Muscle of leg (tissue), 3 donors: ENCODE measurements at regions not wholly inside any gene's neighbourhood (a gene's known extent, or its start where the extent isn't known, plus 50 kb on each side); places are given as distances from the start of the nearest gene placed in this dataset.
"Not testable (repeated sequence)": the region's sequence is repeated elsewhere in the genome, so short reads cannot be mapped to it uniquely, and the experiment has no call there.

Experiments
- DNase-seq: peaks from one replicate; pipeline ENCODE4 v3.0.0; 2013
- H3K27ac ChIP-seq: one replicate; pipeline ENCODE4 v1.5.1; 2013; ENCODE audit warnings: mild to moderate bottlenecking, low read length, control low read depth
- H3K27me3 ChIP-seq: one replicate; pipeline ENCODE4 v1.6.1; 2013; ENCODE audit warnings: low read length; ENCODE audit not compliant: control insufficient read depth, insufficient read depth
- H3K36me3 ChIP-seq: one replicate; pipeline ENCODE4 v1.6.1; 2013; ENCODE audit warnings: low read length; ENCODE audit not compliant: control insufficient read depth, insufficient read depth
- H3K4me1 ChIP-seq: one replicate; pipeline ENCODE4 v1.6.1; 2013; ENCODE audit warnings: low read length; ENCODE audit not compliant: control insufficient read depth, insufficient read depth
- H3K4me3 ChIP-seq: one replicate; pipeline ENCODE4 v1.5.1; 2013; ENCODE audit warnings: low read length, control low read depth
- H3K9me3 ChIP-seq: replicated peaks from 2 replicates; pipeline ENCODE4 v1.6.1; 2013; ENCODE audit warnings: low read depth, low read length; ENCODE audit not compliant: control insufficient read depth
- WGBS: methylation state at CpG from one replicate; pipeline ENCODE4 v1.1.5; 2013; ENCODE audit warnings: missing lambda C conversion rate; ENCODE audit not compliant: insufficient coverage; 5-methylcytosine and 5-hydroxymethylcytosine counted together

- not testable (repeated sequence) for H3K27ac ChIP-seq, H3K4me1 ChIP-seq, DNase-seq, H3K4me3 ChIP-seq, H3K9me3 ChIP-seq, H3K36me3 ChIP-seq, H3K27me3 ChIP-seq
- no CpG with 5 or more reads among the region's 4 CpGs for WGBS
Measured at GRCh38 chr15:84409357-84409756, 173.8 kb downstream of the GOLGA6L4 start.

GRCh38 chr15:84421513-84422181, 179.2 kb upstream of the ZSCAN2 start:
- H3K36me3 ChIP-seq, H3K4me1 ChIP-seq, DNase-seq, H3K9me3 ChIP-seq, H3K27me3 ChIP-seq, H3K27ac ChIP-seq: not testable (repeated sequence)
- WGBS = no CpG with 5 or more reads among the region's 55 CpGs
- peak overlapping the region; percentile 26 for H3K4me3 ChIP-seq

- H3K27ac ChIP-seq, H3K9me3 ChIP-seq, H3K4me3 ChIP-seq, H3K4me1 ChIP-seq, DNase-seq, H3K27me3 ChIP-seq, H3K36me3 ChIP-seq: not testable (repeated sequence)
- no CpG with 5 or more reads among the region's 7 CpGs for WGBS
Measured at GRCh38 chr15:84425327-84425726, 175.5 kb upstream of the ZSCAN2 start.

GRCh38 chr15:84473305-84473877, 127.4 kb upstream of the ZSCAN2 start:
- DNase-seq, H3K4me1 ChIP-seq, H3K36me3 ChIP-seq, H3K4me3 ChIP-seq, H3K9me3 ChIP-seq, H3K27me3 ChIP-seq, H3K27ac ChIP-seq: not testable (repeated sequence)
- WGBS = no CpG with 5 or more reads among the region's 26 CpGs

GRCh38 chr15:84476364-84477033, 124.3 kb upstream of the ZSCAN2 start:
- not testable (repeated sequence) for H3K4me3 ChIP-seq, H3K9me3 ChIP-seq, H3K27ac ChIP-seq, H3K36me3 ChIP-seq, H3K27me3 ChIP-seq, DNase-seq, H3K4me1 ChIP-seq
- WGBS = no CpG with 5 or more reads among the region's 14 CpGs

- H3K4me3 ChIP-seq, DNase-seq, H3K4me1 ChIP-seq, H3K27me3 ChIP-seq, H3K36me3 ChIP-seq, H3K27ac ChIP-seq, H3K9me3 ChIP-seq: not testable (repeated sequence)
- no CpG with 5 or more reads among the region's 8 CpGs for WGBS
Measured at GRCh38 chr15:84477550-84477949, 123.3 kb upstream of the ZSCAN2 start.

- not testable (repeated sequence) for H3K27ac ChIP-seq, H3K4me1 ChIP-seq, H3K9me3 ChIP-seq, H3K4me3 ChIP-seq, H3K36me3 ChIP-seq, DNase-seq, H3K27me3 ChIP-seq
- WGBS = no CpG with 5 or more reads among the region's 7 CpGs
Measured at GRCh38 chr15:84480174-84480681, 120.6 kb upstream of the ZSCAN2 start.

- not testable (repeated sequence) for DNase-seq, H3K9me3 ChIP-seq, H3K4me3 ChIP-seq, H3K36me3 ChIP-seq, H3K4me1 ChIP-seq, H3K27ac ChIP-seq, H3K27me3 ChIP-seq
- WGBS = no CpG with 5 or more reads among the region's 9 CpGs
Measured at GRCh38 chr15:84483859-84484258, 117.0 kb upstream of the ZSCAN2 start.

- not testable (repeated sequence) for H3K27me3 ChIP-seq, DNase-seq, H3K36me3 ChIP-seq, H3K27ac ChIP-seq, H3K4me1 ChIP-seq, H3K9me3 ChIP-seq
- WGBS = no CpG with 5 or more reads among the region's 60 CpGs
- H3K4me3 ChIP-seq = peak overlapping the region; percentile 36
Measured at GRCh38 chr15:84500165-84500889, 100.5 kb upstream of the ZSCAN2 start.

GRCh38 chr15:84503101-84503500, 97.7 kb upstream of the ZSCAN2 start:
- not testable (repeated sequence) for DNase-seq, H3K4me1 ChIP-seq, H3K27ac ChIP-seq, H3K4me3 ChIP-seq, H3K27me3 ChIP-seq, H3K9me3 ChIP-seq, H3K36me3 ChIP-seq
- no CpG with 5 or more reads among the region's 17 CpGs for WGBS
